WTC11 (cell line): ENCODE measurements at regions not wholly inside any gene's neighbourhood (a gene's known extent, or its start where the extent isn't known, plus 50 kb on each side); places are given as distances from the start of the nearest gene placed in this dataset.

Experiments used
- ATAC-seq: fragments of 200-7000 bp; cut with Tn5 transposase; 2 replicates; pipeline ENCODE4 v1.10.0; 2021; ENCODE audit warnings: mild to moderate bottlenecking, moderate library complexity
- CTCF ChIA-PET: fragments of 300-600 bp; sonication (Branson Sonifier 250); formaldehyde crosslinking; loops from one replicate; lab custom pipeline; 2021; ENCODE audit warnings: antibody characterized with exemption; lab: Charles Lee
- POLR2A ChIA-PET: fragments of 350-600 bp; sonication (Branson Sonifier 250); formaldehyde crosslinking; loops from one replicate; lab custom pipeline; 2021; ENCODE audit warnings: antibody characterized with exemption; lab: Charles Lee
- DNase-seq: peaks from one replicate; pipeline ENCODE4 v3.0.0; 2021; ENCODE audit warnings: low spot score
- H3K27ac Mint-ChIP-seq: 2 replicates; pipeline ENCODE4 v1.8.0; 2021; ENCODE audit warnings: mixed read lengths
- H3K27me3 Mint-ChIP-seq: 2 replicates; pipeline ENCODE4 v1.8.0; 2021; ENCODE audit warnings: low read depth, mild to moderate bottlenecking, moderate library complexity, mixed read lengths
- H3K36me3 Mint-ChIP-seq: 2 replicates; pipeline ENCODE4 v1.8.0; 2021; ENCODE audit warnings: mixed read lengths
- H3K4me1 Mint-ChIP-seq: 2 replicates; pipeline ENCODE4 v1.8.0; 2022; ENCODE audit warnings: mixed read lengths
- H3K4me3 Mint-ChIP-seq: 2 replicates; pipeline ENCODE4 v1.8.0; 2021; ENCODE audit warnings: mild to moderate bottlenecking, moderate library complexity, mixed read lengths
- H3K9me3 Mint-ChIP-seq: 2 replicates; pipeline ENCODE4 v1.8.0; 2021; ENCODE audit warnings: mixed read lengths
- ATF6 ChIP-seq: sonication (generic); formaldehyde crosslinking; IDR thresholded peaks from 2 replicates; pipeline ENCODE4 v1.8.1; 2023; ENCODE audit warnings: mild to moderate bottlenecking, missing genetic modification reagents
- E2F1 ChIP-seq: sonication (generic); formaldehyde crosslinking; IDR thresholded peaks from 2 replicates; pipeline ENCODE4 v1.8.0; 2022; ENCODE audit warnings: mild to moderate bottlenecking, missing genetic modification reagents
- ETV6 ChIP-seq: sonication (generic); formaldehyde crosslinking; IDR thresholded peaks from 2 replicates; pipeline ENCODE4 v1.8.1; 2022; ENCODE audit warnings: mild to moderate bottlenecking, missing genetic modification reagents
- GABPB1 ChIP-seq: sonication (generic); formaldehyde crosslinking; IDR thresholded peaks from 2 replicates; pipeline ENCODE4 v1.8.1; 2023; ENCODE audit warnings: mild to moderate bottlenecking, missing genetic modification reagents
- MXD4 ChIP-seq: fragments of 250-450 bp; sonication (Bioruptor Pico); IDR thresholded peaks from 2 replicates; pipeline ENCODE4 v1.8.0; 2021; ENCODE audit warnings: mild to moderate bottlenecking, moderate library complexity, borderline replicate concordance
- MYBL2 ChIP-seq: sonication (generic); formaldehyde crosslinking; IDR thresholded peaks from 2 replicates; pipeline ENCODE4 v1.8.1; 2023; ENCODE audit warnings: mild to moderate bottlenecking, moderate library complexity, missing genetic modification reagents
- NFATC4 ChIP-seq: fragments of 250-450 bp; sonication (Bioruptor Pico); IDR thresholded peaks from 2 replicates; pipeline ENCODE4 v1.9.0; 2021; ENCODE audit warnings: mild to moderate bottlenecking
- NR2C2 ChIP-seq: sonication (generic); formaldehyde crosslinking; IDR thresholded peaks from 2 replicates; pipeline ENCODE4 v1.8.0; 2022; ENCODE audit warnings: mild to moderate bottlenecking, missing genetic modification reagents
- OVOL2 ChIP-seq: fragments of 250-450 bp; sonication (Bioruptor Pico); IDR thresholded peaks from 2 replicates; pipeline ENCODE4 v1.9.0; 2021; ENCODE audit warnings: mild to moderate bottlenecking, borderline replicate concordance
- PREB ChIP-seq: sonication (generic); formaldehyde crosslinking; IDR thresholded peaks from 2 replicates; pipeline ENCODE4 v1.8.1; 2022; ENCODE audit warnings: mild to moderate bottlenecking, missing genetic modification reagents, moderate library complexity, borderline replicate concordance
- PRRX2 ChIP-seq: fragments of 250-450 bp; sonication (Bioruptor Pico); IDR thresholded peaks from 2 replicates; pipeline ENCODE4 v1.8.0; 2021; ENCODE audit warnings: mild to moderate bottlenecking
- RORB ChIP-seq: fragments of 250-450 bp; sonication (Bioruptor Pico); IDR thresholded peaks from 2 replicates; pipeline ENCODE4 v1.9.0; 2021; ENCODE audit warnings: mild to moderate bottlenecking
- SMAD4 ChIP-seq: sonication (generic); formaldehyde crosslinking; IDR thresholded peaks from 2 replicates; pipeline ENCODE4 v1.8.0; 2022; ENCODE audit warnings: mild to moderate bottlenecking, missing genetic modification reagents
- SOX15 ChIP-seq: fragments of 250-450 bp; sonication (Bioruptor Pico); IDR thresholded peaks from 2 replicates; pipeline ENCODE4 v1.9.0; 2021; ENCODE audit warnings: mild to moderate bottlenecking
- TEAD1 ChIP-seq: sonication (generic); formaldehyde crosslinking; IDR thresholded peaks from 2 replicates; pipeline ENCODE4 v1.8.0; 2022; ENCODE audit warnings: mild to moderate bottlenecking, missing genetic modification reagents
- TEAD4 ChIP-seq: sonication (generic); formaldehyde crosslinking; IDR thresholded peaks from 2 replicates; pipeline ENCODE4 v1.8.0; 2022; ENCODE audit warnings: mild to moderate bottlenecking, missing genetic modification reagents
- ZMAT4 ChIP-seq: fragments of 250-450 bp; sonication (Bioruptor Pico); IDR thresholded peaks from 2 replicates; pipeline ENCODE4 v1.9.0; 2021; ENCODE audit warnings: mild to moderate bottlenecking
- ZNF138 ChIP-seq: sonication (generic); formaldehyde crosslinking; conservative IDR thresholded peaks from 2 replicates; pipeline ENCODE4 v1.8.1; 2022; ENCODE audit warnings: mild to moderate bottlenecking, moderate library complexity, missing genetic modification reagents
- ZNF219 ChIP-seq: sonication (generic); formaldehyde crosslinking; IDR thresholded peaks from 2 replicates; pipeline ENCODE4 v1.8.0; 2023; ENCODE audit warnings: missing genetic modification reagents, mild to moderate bottlenecking, borderline replicate concordance
- ZNF232 ChIP-seq: sonication (generic); formaldehyde crosslinking; IDR thresholded peaks from 2 replicates; pipeline ENCODE4 v1.8.0; 2022; ENCODE audit warnings: mild to moderate bottlenecking, missing genetic modification reagents
- ZNF281 ChIP-seq: sonication (generic); formaldehyde crosslinking; IDR thresholded peaks from 2 replicates; pipeline ENCODE4 v1.8.0; 2023; ENCODE audit warnings: mild to moderate bottlenecking, missing genetic modification reagents
- ZNF317 ChIP-seq: sonication (generic); formaldehyde crosslinking; IDR thresholded peaks from 2 replicates; pipeline ENCODE4 v1.8.1; 2023; ENCODE audit warnings: low read depth, mild to moderate bottlenecking, moderate library complexity, missing genetic modification reagents, borderline replicate concordance
- TF ChIP-seq, protein P1 (sequence below): sonication (generic); formaldehyde crosslinking; IDR thresholded peaks from 2 replicates; pipeline ENCODE4 v1.8.0; 2022; ENCODE audit warnings: mild to moderate bottlenecking, missing genetic modification reagents
- TF ChIP-seq, protein P2 (sequence below): fragments of 250-450 bp; sonication (Bioruptor Pico); conservative IDR thresholded peaks from 2 replicates; pipeline ENCODE4 v1.9.0; 2021; ENCODE audit warnings: mild to moderate bottlenecking
- TF ChIP-seq, protein P3 (sequence below): sonication (generic); formaldehyde crosslinking; conservative IDR thresholded peaks from 2 replicates; pipeline ENCODE4 v1.8.1; 2022; ENCODE audit warnings: mild to moderate bottlenecking, missing genetic modification reagents
- TF ChIP-seq, protein P4 (sequence below): sonication (generic); formaldehyde crosslinking; IDR thresholded peaks from 2 replicates; pipeline ENCODE4 v1.8.0; 2023; ENCODE audit warnings: missing genetic modification reagents
- TF ChIP-seq, protein P5 (sequence below): sonication (generic); formaldehyde crosslinking; IDR thresholded peaks from 2 replicates; pipeline ENCODE4 v1.8.0; 2022; ENCODE audit warnings: mild to moderate bottlenecking, missing genetic modification reagents

GRCh38 chr1:102726417-102726816 lies 381.9 kb downstream of the COL11A1 start:
- Mint-ChIP-seq H3K4me1 (no peaks in the 10 kb centered on the region), H3K4me3 (no peak overlapping the region), H3K27ac (no peak overlapping the region), H3K36me3 (no peaks in the 10 kb centered on the region), H3K27me3 (no peaks in the 10 kb centered on the region), H3K9me3 (no peaks in the 10 kb centered on the region)
- ChIA-PET POLR2A (no interaction called here), CTCF (no interaction called here)
- ATAC-seq: no peak
- no peak for DNase-seq
- TF ChIP-seq SMAD4 (CRISPR knock-in tag) (no peak), ZMAT4 (CRISPR knock-in tag) (no peak), PRRX2 (CRISPR knock-in tag) (no peak), NR2C2 (CRISPR knock-in tag) (no peak), ZNF219 (no peak), ATF6 (CRISPR knock-in tag) (no peak), ZNF317 (CRISPR knock-in tag) (no peak), ETV6 (no peak), ZNF232 (no peak), TEAD1 (CRISPR knock-in tag) (no peak), GABPB1 (no peak), E2F1 (CRISPR knock-in tag) (no peak), MXD4 (no peak), MYBL2 (no peak), SOX15 (no peak), ZNF281 (CRISPR knock-in tag) (no peak)
- TF ChIP-seq, protein P1, sequence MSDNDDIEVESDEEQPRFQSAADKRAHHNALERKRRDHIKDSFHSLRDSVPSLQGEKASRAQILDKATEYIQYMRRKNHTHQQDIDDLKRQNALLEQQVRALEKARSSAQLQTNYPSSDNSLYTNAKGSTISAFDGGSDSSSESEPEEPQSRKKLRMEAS (CRISPR knock-in tag): no peak
- TF ChIP-seq, protein P2, sequence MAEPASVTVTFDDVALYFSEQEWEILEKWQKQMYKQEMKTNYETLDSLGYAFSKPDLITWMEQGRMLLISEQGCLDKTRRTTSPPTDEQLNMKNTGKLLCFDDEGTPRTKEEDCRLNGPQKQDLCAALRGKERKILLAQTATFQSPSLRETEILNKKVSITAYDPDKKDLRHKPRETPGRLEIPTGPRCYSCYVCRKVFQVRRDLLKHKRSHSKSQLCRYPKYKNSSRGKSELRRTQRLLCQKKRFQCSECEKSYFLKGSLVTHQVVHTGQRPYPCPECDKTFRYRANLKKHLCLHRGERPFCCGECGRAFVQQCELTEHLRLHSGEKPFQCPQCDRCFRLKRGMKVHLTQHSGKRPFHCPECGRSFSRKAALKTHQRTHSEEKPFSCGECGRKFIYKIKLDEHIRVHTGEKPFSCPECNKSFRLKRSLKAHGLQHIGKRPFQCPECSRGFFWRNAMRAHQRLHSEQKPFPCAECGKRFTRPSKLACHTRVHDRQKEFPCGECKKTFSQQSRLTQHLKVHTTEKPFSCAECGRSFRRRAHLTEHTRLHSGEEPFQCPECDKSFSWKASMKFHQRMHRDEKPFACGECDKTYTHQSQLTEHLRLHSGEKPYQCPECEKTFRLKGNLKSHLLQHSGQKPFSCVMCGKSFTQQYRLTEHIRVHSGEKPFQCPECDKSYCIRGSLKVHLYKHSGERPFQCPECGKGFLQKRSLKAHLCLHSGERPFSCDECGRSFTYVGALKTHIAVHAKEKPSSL (CRISPR knock-in tag): no peak

DNA sequence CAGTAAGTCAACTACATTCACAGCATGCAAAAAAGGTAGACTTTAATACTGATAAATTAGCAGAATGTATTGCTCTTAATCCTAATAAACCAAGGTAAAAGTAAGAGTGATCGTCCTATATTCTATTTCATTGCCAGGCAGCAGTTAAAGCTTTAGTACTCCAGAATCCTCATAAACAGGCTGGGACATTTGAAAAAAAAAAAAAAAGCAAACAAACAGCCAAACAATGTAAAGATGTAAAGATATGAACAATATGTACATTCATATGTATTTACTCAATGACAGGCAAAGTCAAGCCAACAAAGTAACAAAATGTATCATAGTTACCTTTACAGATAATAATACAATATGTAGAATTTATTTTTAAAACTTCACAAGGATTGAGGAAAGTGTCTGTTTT lies 383.6 kb downstream of the COL11A1 start:
- ATAC-seq (no peak), DNase-seq (no peak)
- H3K27ac Mint-ChIP-seq: no peak overlapping the region
- no peak overlapping the region for H3K4me3 Mint-ChIP-seq
- no peaks in the 10 kb centered on the region for H3K4me1 Mint-ChIP-seq
- ChIA-PET POLR2A (no interaction called here), CTCF (interaction anchor here (0.6 kb wide), 1 partner anchor 14 kb away, joined by 3 read pairs; no protein-coding TSS in a partner anchor)
- H3K9me3 Mint-ChIP-seq: no peaks in the 10 kb centered on the region
- H3K27me3 Mint-ChIP-seq: no peaks in the 10 kb centered on the region
- no peaks in the 10 kb centered on the region for H3K36me3 Mint-ChIP-seq
- TF ChIP-seq RORB (CRISPR knock-in tag) (no peak), TEAD4 (no peak), NFATC4 (CRISPR knock-in tag) (no peak), GABPB1 (no peak), SOX15 (no peak), ZNF138 (no peak), OVOL2 (CRISPR knock-in tag) (no peak), PREB (no peak)
- TF ChIP-seq, protein P3, sequence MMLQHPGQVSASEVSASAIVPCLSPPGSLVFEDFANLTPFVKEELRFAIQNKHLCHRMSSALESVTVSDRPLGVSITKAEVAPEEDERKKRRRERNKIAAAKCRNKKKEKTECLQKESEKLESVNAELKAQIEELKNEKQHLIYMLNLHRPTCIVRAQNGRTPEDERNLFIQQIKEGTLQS (CRISPR knock-in tag): no peak
- TF ChIP-seq, protein P4, sequence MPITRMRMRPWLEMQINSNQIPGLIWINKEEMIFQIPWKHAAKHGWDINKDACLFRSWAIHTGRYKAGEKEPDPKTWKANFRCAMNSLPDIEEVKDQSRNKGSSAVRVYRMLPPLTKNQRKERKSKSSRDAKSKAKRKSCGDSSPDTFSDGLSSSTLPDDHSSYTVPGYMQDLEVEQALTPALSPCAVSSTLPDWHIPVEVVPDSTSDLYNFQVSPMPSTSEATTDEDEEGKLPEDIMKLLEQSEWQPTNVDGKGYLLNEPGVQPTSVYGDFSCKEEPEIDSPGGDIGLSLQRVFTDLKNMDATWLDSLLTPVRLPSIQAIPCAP (CRISPR knock-in tag): no peak
- TF ChIP-seq, protein P5, sequence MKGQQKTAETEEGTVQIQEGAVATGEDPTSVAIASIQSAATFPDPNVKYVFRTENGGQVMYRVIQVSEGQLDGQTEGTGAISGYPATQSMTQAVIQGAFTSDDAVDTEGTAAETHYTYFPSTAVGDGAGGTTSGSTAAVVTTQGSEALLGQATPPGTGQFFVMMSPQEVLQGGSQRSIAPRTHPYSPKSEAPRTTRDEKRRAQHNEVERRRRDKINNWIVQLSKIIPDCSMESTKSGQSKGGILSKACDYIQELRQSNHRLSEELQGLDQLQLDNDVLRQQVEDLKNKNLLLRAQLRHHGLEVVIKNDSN (CRISPR knock-in tag): no peak
